Keratinocyte (primary cell): ENCODE measurements at regions not wholly inside any gene's neighbourhood (a gene's known extent, or its start where the extent isn't known, plus 50 kb on each side); places are given as distances from the start of the nearest gene placed in this dataset.

Source experiments
- CTCF ChIP-seq, 3 experiments: IDR thresholded peaks in 1 of 3; conservative IDR thresholded peaks in 1 of 3; optimal IDR thresholded peaks in 1 of 3; 2 replicates in 2 of 3; 3 replicates in 1 of 3; pipeline versions ENCODE3 to v1.5.1; 2011; ENCODE audit warnings: low read length in 3 of 3, mild to moderate bottlenecking in 3 of 3, moderate library complexity in 2 of 3, control low read depth in 1 of 3, inconsistent platforms in 1 of 3; ENCODE audit not compliant: insufficient read depth in 2 of 3; ENCODE audit errors: extremely low read depth in 1 of 3
- EZH2 ChIP-seq: IDR thresholded peaks from one replicate; pipeline ENCODE4 v1.6.1; 2012; ENCODE audit warnings: inconsistent platforms, mild to moderate bottlenecking, low read length, moderate library complexity

- TF ChIP-seq CTCF (optimal IDR thresholded peaks at IDR 0.05 in 1 of 3, IDR thresholded peaks at IDR 0.05 in 1 of 3, conservative IDR thresholded peaks at IDR 0.05 in 1 of 3; ENCODE audit: extremely low read depth in 1 of 3, insufficient read depth in 2 of 3, low read length in 3 of 3) (no peak), EZH2 (no peak)
Observed at GRCh38 chr12:25357595-25357994, 106.9 kb upstream of the KRAS start.
